NCI-H1417 (cell line): ENCODE measurements at regions not wholly inside any gene's neighbourhood (a gene's known extent, or its start where the extent isn't known, plus 50 kb on each side); places are given as distances from the start of the nearest gene placed in this dataset.
A peak's percentile ranks its signal among the peaks of the same experiment; 100 is the strongest.

Experiments
- DNase-seq, 3 experiments: peaks; one replicate each; lab custom pipeline; 2025; lab: John Stamatoyannopoulos, UW

GRCh38 chr2:236689981-236690380 lies 120.4 kb downstream of the ACKR3 start:
- no peak for DNase-seq

DNA sequence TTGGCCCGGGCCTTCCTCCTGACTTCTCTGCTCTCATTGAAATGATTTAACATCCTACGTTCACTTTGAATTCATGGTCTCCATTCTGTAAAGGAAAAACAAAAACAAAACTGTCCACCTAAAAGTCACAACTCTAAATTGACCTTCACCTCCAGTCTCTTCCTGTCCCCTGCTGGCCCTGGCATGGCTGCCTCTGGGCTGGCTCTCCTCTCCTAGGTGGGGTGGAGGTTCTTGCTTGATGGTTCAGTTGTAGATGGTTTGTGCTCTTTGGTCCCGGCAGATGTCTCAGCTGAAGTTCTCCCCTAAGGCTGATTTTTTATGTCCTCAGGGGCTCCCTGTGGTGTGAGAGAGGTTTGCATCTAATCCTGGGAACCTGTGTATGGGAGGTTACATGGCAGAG lies 121.1 kb downstream of the ACKR3 start:
- no peak for DNase-seq

GRCh38 chr2:236691799-236692167 lies 122.2 kb downstream of the ACKR3 start:
- DNase-seq = no peak

GRCh38 chr2:236692937-236693336 lies 123.3 kb downstream of the ACKR3 start:
- no peak for DNase-seq

DNA sequence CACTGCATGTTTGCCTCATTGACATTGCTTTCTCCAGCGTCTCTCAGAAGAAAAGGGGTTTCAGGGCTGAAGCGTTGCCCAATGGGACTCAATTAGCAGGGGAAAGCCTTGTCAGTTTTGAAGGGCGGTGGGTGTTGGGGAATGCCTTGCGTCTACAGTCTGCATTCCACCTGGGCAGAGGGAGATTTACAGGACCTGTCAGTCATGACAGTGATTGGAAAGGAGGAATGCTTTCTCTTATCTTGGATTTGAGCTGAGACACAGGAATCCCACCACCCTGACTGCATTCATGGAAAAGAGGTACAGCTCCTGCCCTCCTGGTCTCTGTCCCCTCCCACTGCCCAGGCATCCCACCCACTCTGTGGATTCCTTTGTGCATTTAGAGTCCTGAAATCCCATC lies 123.9 kb downstream of the ACKR3 start:
- DNase-seq = no peak

DNA sequence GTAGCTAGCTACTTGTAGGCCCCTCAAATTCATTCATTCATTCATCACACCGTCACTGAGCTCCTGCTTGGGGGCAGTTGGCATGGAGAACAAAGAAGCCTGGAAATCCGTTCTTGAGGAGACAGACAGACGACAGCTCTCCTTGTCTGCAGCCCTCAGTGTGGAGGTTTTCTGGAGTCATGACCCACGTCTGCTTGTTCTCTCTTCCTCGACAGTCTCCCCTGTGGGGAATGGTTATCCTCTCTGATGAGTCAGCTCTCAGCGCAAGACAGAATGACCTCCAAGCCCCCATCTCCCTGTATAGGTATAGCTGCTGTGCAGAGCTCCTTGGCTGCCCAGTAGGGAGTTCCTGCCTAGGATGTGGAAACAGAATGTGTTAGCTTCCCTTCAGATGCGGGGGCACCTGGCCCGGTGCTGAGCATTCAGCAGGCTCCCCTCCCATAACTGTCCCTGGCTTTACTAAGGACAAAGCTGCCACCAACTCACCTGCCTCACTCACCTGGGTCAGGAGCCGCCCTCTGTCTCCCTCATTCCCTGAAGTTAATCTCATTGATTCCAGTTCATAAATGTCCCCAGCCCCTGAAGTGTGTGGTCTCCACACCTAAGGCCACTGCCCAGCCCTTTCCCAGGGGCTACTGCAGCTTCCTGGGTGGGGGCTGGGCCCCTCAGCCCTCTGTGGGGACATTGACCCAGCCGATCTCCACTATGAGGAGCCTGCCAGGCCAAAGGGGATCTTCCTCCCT lies 124.7 kb downstream of the ACKR3 start:
- DNase-seq = no peak

DNA sequence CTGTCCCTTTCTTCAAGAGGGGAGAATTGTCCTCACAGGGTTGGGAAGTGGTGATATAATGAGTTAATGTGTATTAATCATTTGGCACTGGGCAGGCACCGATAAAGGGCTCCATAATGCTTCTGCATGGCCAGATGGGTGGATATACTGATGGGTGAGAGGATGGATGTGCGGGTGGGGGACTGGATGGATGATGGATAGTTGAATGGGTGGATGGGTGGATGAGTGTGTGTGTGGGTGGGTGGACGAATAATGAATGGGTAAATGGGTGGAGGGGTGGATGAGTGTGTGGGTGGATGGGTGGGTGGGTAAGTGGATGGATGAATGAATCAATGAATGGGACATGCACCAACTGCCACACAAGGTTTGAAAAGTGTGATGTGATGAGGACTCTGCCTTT lies 127.2 kb downstream of the ACKR3 start:
- no peak for DNase-seq

DNA sequence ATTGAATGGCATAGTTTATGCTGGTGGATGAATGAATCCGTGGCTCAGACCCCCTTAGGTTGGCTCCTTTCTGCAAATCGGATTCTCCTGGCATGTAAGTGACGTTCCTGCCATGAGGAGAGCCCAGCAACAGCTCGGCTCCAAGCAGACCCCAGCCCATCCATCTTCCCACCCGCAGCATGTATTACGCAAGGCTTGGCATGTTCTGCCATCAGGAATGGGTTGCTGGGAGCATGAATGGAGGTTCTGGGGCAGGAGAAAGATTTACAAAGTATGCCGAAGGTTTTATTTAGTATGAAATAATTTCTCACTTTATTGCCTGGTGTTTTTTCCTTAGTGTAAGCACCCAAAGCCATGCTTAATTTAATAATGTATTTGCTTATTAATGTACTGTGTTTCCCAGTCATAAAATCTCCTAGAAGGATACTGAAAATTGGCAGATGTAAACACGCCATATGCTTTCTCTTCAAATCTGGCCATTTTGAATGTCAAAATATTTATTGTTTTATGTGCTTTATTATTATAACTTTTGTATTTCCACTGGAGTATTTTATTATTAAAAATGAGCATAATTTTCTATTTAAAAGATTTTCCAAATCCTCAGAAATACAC lies 128.5 kb downstream of the ACKR3 start:
- no peak for DNase-seq

DNA sequence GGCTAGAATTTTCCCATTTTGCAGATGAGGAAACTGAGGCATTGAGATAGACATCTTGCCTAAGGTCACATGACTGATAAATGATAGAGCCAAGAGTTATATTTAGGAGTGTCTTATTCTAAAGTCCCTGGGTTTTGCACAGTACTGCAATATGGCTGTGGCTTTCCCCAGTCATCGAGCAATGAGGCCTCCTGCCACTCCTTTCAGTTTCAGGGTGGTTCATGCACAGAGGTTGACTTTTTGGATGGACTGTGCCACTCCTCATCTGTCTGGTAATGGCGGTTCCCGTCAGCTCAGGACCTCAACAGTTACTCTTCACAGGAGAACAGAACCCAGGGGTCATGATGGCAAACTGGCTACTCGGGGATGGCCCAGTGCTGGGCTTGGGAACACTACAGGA lies 131.1 kb downstream of the ACKR3 start:
- DNase-seq = no peak

DNA sequence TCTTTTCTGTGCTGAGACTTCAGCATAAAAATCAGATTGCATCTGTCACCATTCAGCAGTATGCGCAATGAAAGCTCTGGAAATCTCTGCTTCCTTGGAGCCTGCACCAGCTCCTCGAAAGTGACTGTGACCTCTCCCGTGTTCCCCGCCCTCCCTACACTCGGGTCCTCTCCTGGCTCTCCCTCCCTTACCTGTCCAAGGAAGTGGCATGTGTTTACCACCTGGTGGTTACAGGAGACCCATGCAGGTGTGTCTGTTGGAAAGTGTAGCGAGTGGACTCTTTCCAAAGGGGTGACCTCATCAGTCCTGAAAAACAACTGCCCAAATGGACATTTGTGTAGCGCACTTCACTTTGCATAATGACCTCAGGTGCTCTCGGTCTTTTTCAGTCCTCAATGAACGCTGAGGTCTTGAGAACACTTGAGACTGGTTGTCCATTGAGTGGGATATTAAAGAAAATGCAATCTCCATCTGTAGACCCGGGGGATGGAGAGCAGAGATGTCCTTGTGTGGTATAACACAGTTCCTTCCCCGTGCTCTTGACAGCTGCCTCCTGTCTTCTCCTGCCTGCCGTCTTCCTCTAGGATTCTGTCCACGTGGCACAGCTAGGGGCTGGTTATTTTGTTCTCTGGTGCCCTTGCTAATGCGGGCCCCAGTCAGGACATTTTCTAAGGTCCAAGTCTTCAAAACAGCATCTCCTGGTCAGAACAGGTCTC lies 133.2 kb downstream of the ACKR3 start:
- peak in 1 of 3 experiments; percentile 34 for DNase-seq

DNA sequence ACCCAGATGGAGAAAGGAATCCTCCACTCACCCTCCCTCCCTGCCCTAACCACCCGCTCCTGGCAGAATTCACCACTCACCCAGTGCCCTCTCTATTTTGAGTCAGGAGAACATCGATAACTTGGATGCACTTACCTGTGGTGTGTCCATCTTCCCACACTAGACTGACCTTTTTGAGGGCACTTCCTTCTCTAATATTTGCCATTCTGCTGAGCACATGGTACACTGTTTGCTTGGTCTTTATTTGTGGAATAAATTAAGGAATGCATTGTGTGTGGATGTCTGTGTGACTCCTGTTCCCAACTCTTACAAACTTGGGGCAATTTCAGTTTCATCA lies 133.7 kb downstream of the ACKR3 start:
- no peak for DNase-seq

- no peak for DNase-seq
Measured at GRCh38 chr2:236703906-236704305, 134.3 kb downstream of the ACKR3 start.

DNA sequence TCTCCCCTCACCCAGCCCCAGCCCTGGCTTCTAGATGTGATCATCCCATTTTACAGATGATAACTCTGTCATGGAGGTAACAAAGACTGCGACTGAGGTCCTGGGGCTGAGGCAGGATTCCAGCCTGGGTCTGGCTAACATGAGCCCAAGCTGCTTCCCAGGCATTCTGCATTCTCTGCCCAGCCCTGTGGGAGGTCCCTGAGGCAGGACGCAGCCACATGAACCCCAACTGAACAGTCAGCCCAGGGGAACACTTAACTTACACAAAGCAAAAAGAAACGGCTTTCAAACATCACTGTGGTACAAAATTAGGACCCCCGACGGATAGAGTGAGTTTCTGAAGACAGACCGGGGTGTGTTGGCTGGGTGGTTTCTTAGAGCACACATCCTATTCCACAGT lies 135.3 kb downstream of the ACKR3 start:
- no peak for DNase-seq

GRCh38 chr2:236705295-236706105 lies 135.9 kb downstream of the ACKR3 start:
- no peak for DNase-seq

GRCh38 chr2:236706288-236706687 lies 136.7 kb downstream of the ACKR3 start:
- DNase-seq = no peak

DNA sequence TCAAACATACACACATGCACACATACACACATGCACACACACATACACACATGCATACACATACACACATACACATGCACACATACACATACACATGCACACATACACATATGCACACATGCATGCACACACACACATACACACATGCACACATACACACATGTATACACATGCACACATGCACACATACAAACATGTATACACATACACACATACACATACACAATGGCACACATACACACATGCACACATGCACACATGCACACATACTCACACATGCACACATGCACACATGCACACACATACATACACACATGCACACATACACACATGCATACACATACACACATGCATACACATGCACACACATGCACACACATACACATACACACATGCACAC lies 137.2 kb downstream of the ACKR3 start:
- no peak for DNase-seq

DNA sequence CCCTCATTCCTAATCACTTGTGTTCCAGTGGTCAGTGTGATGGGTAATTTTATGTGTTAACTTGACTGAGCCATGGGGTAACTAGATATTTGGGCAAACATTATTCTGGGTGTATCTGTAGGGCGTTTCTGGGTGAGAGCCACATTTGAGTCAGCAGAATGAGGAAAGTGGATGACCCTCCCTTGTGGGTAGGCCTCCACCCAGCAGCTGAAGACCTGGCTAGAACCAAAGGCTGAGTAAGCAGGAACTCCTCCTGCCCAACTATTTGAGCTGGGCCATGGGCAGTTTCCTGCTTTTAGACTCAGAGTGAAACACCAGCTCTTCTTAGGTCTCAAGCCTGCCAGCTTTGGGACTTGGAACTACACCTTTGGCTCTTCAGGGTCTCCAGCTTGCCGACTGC lies 141.8 kb downstream of the ACKR3 start:
- no peak for DNase-seq

GRCh38 chr2:236712304-236712703 lies 142.7 kb downstream of the ACKR3 start:
- peak in 1 of 3 experiments; percentile 21 for DNase-seq

- DNase-seq = no peak
Measured at GRCh38 chr2:236712961-236713673, 143.5 kb downstream of the ACKR3 start.

- no peak for DNase-seq
Measured at GRCh38 chr2:236714080-236714479, 144.5 kb downstream of the ACKR3 start.

- no peak for DNase-seq
Measured at GRCh38 chr2:236715077-236715476, 145.5 kb downstream of the ACKR3 start.

DNA sequence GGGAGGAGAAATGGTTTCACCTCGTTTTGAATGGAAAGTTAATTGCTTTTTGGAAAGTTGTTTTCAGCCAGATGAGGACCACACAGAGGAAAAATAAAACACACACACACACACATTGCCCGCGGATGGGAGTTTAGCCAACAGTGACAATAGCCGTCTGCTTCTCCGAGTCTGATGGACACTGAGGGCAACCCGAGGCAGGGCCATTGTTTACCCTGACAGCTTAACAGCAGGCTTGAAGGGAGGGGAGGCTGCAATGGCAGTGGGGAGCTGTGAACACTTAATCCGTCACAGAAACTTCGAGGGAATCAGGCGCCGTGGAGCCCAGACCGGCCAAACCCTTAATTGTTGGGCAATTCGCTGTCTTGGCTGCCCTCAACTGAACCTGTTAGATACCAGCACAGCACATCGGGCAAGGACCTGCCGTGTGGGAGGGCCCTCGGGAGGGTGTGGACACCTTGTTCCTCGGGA lies 145.9 kb downstream of the ACKR3 start:
- DNase-seq = peak in 1 of 3 experiments; percentile 4
